IMR-90 (cell line): ENCODE measurements at regions not wholly inside any gene's neighbourhood (a gene's known extent, or its start where the extent isn't known, plus 50 kb on each side); places are given as distances from the start of the nearest gene placed in this dataset.

Experiments used
- ATAC-seq: fragments of 200-7000 bp; cut with Tn5 transposase; 2 replicates; pipeline ENCODE4 v1.9.1; 2020; ENCODE audit warnings: low read depth, mild to moderate bottlenecking, moderate library complexity
- BruUV-seq: library from RNA; stranded (reverse); fragments of 400-500 nt; replicated peaks from 2 replicates; lab custom pipeline; 2021; lab: Mats Ljungman, UMichigan
- CTCF ChIA-PET: fragments of 300-600 bp; formaldehyde crosslinking; extraction: SDS; loops from one replicate; lab custom pipeline; 2021; ENCODE audit warnings: antibody characterized with exemption; lab: Yijun Ruan, JAX
- POLR2A ChIA-PET: fragments of 300-600 bp; sonication (Branson Sonifier 250); formaldehyde crosslinking; loops from one replicate; lab custom pipeline; 2022; ENCODE audit warnings: antibody characterized with exemption; ENCODE audit not compliant: unreplicated experiment; lab: Charles Lee
- DNase-seq: peaks from one replicate; pipeline ENCODE4 v3.0.0; 2013
- H2AFZ ChIP-seq: replicated peaks from 2 replicates; pipeline ENCODE3; 2013; ENCODE audit warnings: low read length, mild to moderate bottlenecking; ENCODE audit not compliant: poor library complexity
- H2AK5ac ChIP-seq: 2 replicates; pipeline ENCODE4 v1.6.1; 2013; ENCODE audit warnings: low read depth, low read length, inconsistent platforms
- H2AK9ac ChIP-seq: replicated peaks from 2 replicates; pipeline ENCODE3; 2013; ENCODE audit warnings: mild to moderate bottlenecking, low read depth, low read length, moderate library complexity; ENCODE audit not compliant: poor library complexity
- H2BK120ac ChIP-seq: 2 replicates; pipeline ENCODE4 v1.6.1; 2013; ENCODE audit warnings: low read depth, low read length, inconsistent platforms
- H2BK15ac ChIP-seq: 3 replicates; pipeline ENCODE4 v1.6.1; 2013; ENCODE audit warnings: low read depth, low read length, inconsistent platforms
- H2BK20ac ChIP-seq: 2 replicates; pipeline ENCODE4 v1.6.1; 2013; ENCODE audit warnings: low read depth, mild to moderate bottlenecking, inconsistent platforms, low read length, moderate library complexity
- H2BK5ac ChIP-seq: 2 replicates; pipeline ENCODE4 v1.6.1; 2013; ENCODE audit warnings: mild to moderate bottlenecking, low read depth, low read length, inconsistent platforms; ENCODE audit not compliant: poor library complexity, severe bottlenecking
- H3K14ac ChIP-seq: replicated peaks from 2 replicates; pipeline ENCODE4 v1.6.1; 2013; ENCODE audit warnings: low read depth, low read length, inconsistent platforms
- H3K18ac ChIP-seq: 2 replicates; pipeline ENCODE4 v1.6.1; 2013; ENCODE audit warnings: low read depth, low read length, control low read depth
- H3K23ac ChIP-seq: 2 replicates; pipeline ENCODE4 v1.6.1; 2013; ENCODE audit warnings: low read depth, low read length, inconsistent platforms
- H3K27ac ChIP-seq: 2 replicates; pipeline ENCODE4 v1.5.1; 2013; ENCODE audit warnings: mild to moderate bottlenecking, control low read depth, low read length; ENCODE audit not compliant: insufficient read depth
- H3K27me3 ChIP-seq: 2 replicates; pipeline ENCODE4 v1.6.1; 2013; ENCODE audit warnings: low read length; ENCODE audit not compliant: control insufficient read depth, insufficient read depth
- H3K36me3 ChIP-seq: 2 replicates; pipeline ENCODE4 v1.6.1; 2013; ENCODE audit warnings: low read length, mixed read lengths; ENCODE audit not compliant: control insufficient read depth, insufficient read depth
- H3K4ac ChIP-seq: 2 replicates; pipeline ENCODE4 v1.6.1; 2013; ENCODE audit warnings: low read depth, low read length, inconsistent platforms
- H3K4me1 ChIP-seq: 2 replicates; pipeline ENCODE4 v1.6.1; 2013; ENCODE audit warnings: low read length, mixed read lengths; ENCODE audit not compliant: control insufficient read depth, insufficient read depth
- H3K4me2 ChIP-seq: 2 replicates; pipeline ENCODE4 v1.6.1; 2013; ENCODE audit warnings: low read depth, mild to moderate bottlenecking, control low read depth, low read length, moderate library complexity
- H3K4me3 ChIP-seq: 2 replicates; pipeline ENCODE4 v1.5.1; 2013; ENCODE audit warnings: low read depth, mild to moderate bottlenecking, control low read depth, low read length, moderate library complexity; ENCODE audit not compliant: insufficient read depth
- H3K56ac ChIP-seq: 2 replicates; pipeline ENCODE4 v1.6.1; 2013; ENCODE audit warnings: low read length, inconsistent platforms; ENCODE audit not compliant: insufficient read depth; ENCODE audit errors: extremely low read depth
- H3K79me1 ChIP-seq, 2 experiments: 2 replicates each; pipeline ENCODE4 v1.6.1; 2013; ENCODE audit warnings: low read length in 2 of 2, inconsistent platforms in 1 of 2, low read depth in 1 of 2
- H3K9ac ChIP-seq: 2 replicates; pipeline ENCODE4 v1.6.1; 2013; ENCODE audit warnings: low read depth, low read length, control low read depth
- H3K9me1 ChIP-seq: 2 replicates; pipeline ENCODE4 v1.6.1; 2013; ENCODE audit warnings: low read length, inconsistent platforms; ENCODE audit not compliant: insufficient read depth
- H3K9me3 ChIP-seq: 2 replicates; pipeline ENCODE4 v1.6.1; 2013; ENCODE audit warnings: low read length; ENCODE audit not compliant: control insufficient read depth, insufficient read depth
- H4K20me1 ChIP-seq: 2 replicates; pipeline ENCODE4 v1.6.1; 2013; ENCODE audit warnings: low read length, inconsistent platforms; ENCODE audit not compliant: insufficient read depth
- H4K5ac ChIP-seq: 2 replicates; pipeline ENCODE4 v1.6.1; 2013; ENCODE audit warnings: mild to moderate bottlenecking, low read depth, low read length, control low read depth
- H4K8ac ChIP-seq, 2 experiments: 2 replicates each; pipeline ENCODE4 v1.6.1; 2013; ENCODE audit warnings: low read depth in 2 of 2, low read length in 2 of 2, control low read depth in 1 of 2, inconsistent platforms in 1 of 2
- H4K91ac ChIP-seq: 2 replicates; pipeline ENCODE4 v1.6.1; 2013; ENCODE audit warnings: low read depth, low read length, inconsistent platforms; ENCODE audit not compliant: insufficient read depth
- CEBPB ChIP-seq: IDR thresholded peaks from 2 replicates; pipeline ENCODE4 v1.6.1; 2012; ENCODE audit warnings: low read depth, low read length, improper control_type of control experiment
- FOS ChIP-seq: fragments of 150-350 bp; IDR thresholded peaks from 2 replicates; pipeline ENCODE4 v1.6.1; 2016; ENCODE audit warnings: low read depth, low read length
- MAFK ChIP-seq: IDR thresholded peaks from 2 replicates; pipeline ENCODE4 v1.6.1; 2012; ENCODE audit warnings: low read depth, low read length, improper control_type of control experiment
- MAZ ChIP-seq: IDR thresholded peaks from 2 replicates; pipeline ENCODE4 v1.6.1; 2012; ENCODE audit warnings: low read depth, mild to moderate bottlenecking, low read length, improper control_type of control experiment, moderate library complexity, borderline replicate concordance
- WGBS, 2 experiments: methylation state at CpG; one replicate each; pipeline versions ENCODE4 v1.1.5 to v1.1.7; 2013; ENCODE audit warnings: missing lambda C conversion rate in 2 of 2; ENCODE audit not compliant: insufficient read length in 1 of 2; ENCODE audit errors: extremely low coverage in 2 of 2; 5-methylcytosine and 5-hydroxymethylcytosine counted together
- dilution Hi-C: fragments of 300-500 bp; cut with HindIII; formaldehyde crosslinking; loops from one replicate; pipeline ENCODE4 v1.14.3; 2018; ENCODE audit warnings: low sequenced_read_pairs; ENCODE audit not compliant: unreplicated experiment
- in situ Hi-C: fragments of 300-500 bp; cut with MboI; formaldehyde crosslinking; loops from 3 replicates; pipeline ENCODE4 v1.14.3; 2019; ENCODE audit warnings: low sequenced_read_pairs, inconsistent platforms, mixed read lengths
- intact Hi-C: fragments of 100-400 bp; cut with micrococcal nuclease; formaldehyde crosslinking; loops from 2 replicates; pipeline ENCODE4 v1.10.0; 2022

DNA sequence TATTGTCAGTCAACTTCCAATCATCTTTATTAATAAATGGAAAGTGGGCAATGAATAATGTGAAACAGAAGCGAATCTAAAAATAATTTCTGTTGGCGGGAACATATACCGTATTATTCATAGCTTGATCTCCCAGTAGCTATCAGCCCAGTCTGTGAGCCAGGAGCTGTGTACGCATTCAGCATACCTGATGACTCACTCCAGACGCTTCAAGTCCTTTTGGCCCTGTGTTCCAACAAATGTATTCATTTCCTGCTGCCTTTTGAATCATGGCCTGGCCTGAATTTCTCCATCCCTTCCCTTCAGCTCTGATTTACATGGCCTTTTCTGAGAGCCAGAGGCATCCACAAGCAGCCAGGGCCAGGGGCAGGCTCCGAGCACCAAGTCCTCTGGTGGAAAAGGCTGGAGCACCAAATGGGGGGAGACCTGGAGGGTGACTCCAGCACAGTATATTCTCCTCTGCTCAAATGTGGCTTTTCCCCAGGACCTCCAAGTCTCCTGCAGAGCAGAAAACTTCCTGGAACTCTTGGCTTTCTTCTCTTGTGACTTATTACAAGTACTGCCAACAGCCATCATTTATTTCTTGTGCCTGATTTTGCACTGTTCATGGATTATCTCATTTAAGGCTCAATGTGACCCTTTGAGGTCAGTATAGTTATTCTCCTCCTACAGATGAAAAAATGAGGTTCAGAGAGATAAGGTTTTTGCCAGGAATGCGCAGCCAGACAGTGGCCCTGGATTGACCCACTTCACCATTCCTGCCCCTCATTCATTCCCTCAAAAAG lies 108.7 kb downstream of the EN1 start:
- dilution Hi-C loops (no loop called here), in situ Hi-C loops (no loop called here), intact Hi-C loops (no loop called here)
- Histone ChIP-seq H3K27me3 (no peaks in the 10 kb centered on the region), H3K14ac (no peak overlapping the region; the same call in 1 of the 2 replicates), H3K9ac (no peak overlapping the region), H3K4ac (peak overlapping the region; percentile 52), H3K27ac (peak overlapping the region; percentile 35), H2AFZ (peak overlapping the region; percentile 87), H4K20me1 (no peaks in the 10 kb centered on the region), H4K8ac (peak overlapping the region; percentile 65 to 76; a peak in 3 of 4 replicates), H3K4me1 (0 out of 2 replicates have a peak, but pooled peaks cover 2% of the 10 kb centered on the region), H2BK5ac (peak overlapping the region; percentile 20), H4K91ac (peak overlapping the region; percentile 45; the same call in 1 of the 2 replicates), H4K5ac (no peak overlapping the region), H3K23ac (peak overlapping the region; percentile 48; the same call in 1 of the 2 replicates), H3K9me3 (no peaks in the 10 kb centered on the region), H3K9me1 (peaks cover 5% of the 10 kb centered on the region), H3K4me2 (no peak overlapping the region), H3K36me3 (no peaks in the 10 kb centered on the region), H3K56ac (peak overlapping the region; percentile 51; the same call in 1 of the 2 replicates), H3K18ac (no peak overlapping the region), H2BK15ac (0 out of 3 replicates have a peak overlapping the region, but pooled peaks have one; percentile 46), H3K4me3 (no peak overlapping the region), H2AK5ac (no peak overlapping the region), H3K79me1 (no peaks in the 10 kb centered on the region), H2BK20ac (peak overlapping the region; percentile 61), H2AK9ac (no peak overlapping the region), H2BK120ac (peak overlapping the region; percentile 89)
- ChIA-PET POLR2A (no interaction called here), CTCF (no interaction called here)
- TF ChIP-seq MAZ (no peak), CEBPB (peak; percentile 45; the same call in 1 of the 2 replicates), MAFK (peak; percentile 23; the same call in 1 of the 2 replicates), FOS (peak; percentile 95)
- peak; percentile 98 for DNase-seq
- 10% methylated on average over 2 of the region's 7 CpGs; no CpG with 5 or more reads in 1 of the 2 experiments for WGBS, 2 experiments
- peak; percentile 99 for ATAC-seq
- no TSS peak for BruUV-seq
